Astrocyte (in vitro differentiated cells and primary cell): ENCODE measurements at regions not wholly inside any gene's neighbourhood (a gene's known extent, or its start where the extent isn't known, plus 50 kb on each side); places are given as distances from the start of the nearest gene placed in this dataset.

ENCODE experiments used
- CTCF ChIP-seq: IDR thresholded peaks from 2 replicates; pipeline ENCODE4 v1.5.1; 2011; ENCODE audit warnings: low read depth, mild to moderate bottlenecking, inconsistent platforms, low read length, moderate library complexity; ENCODE audit not compliant: insufficient read depth
- EZH2 ChIP-seq: IDR thresholded peaks from 2 replicates; pipeline ENCODE4 v1.6.1; 2012; ENCODE audit warnings: mild to moderate bottlenecking, low read length, inconsistent platforms; ENCODE audit not compliant: insufficient read depth

DNA sequence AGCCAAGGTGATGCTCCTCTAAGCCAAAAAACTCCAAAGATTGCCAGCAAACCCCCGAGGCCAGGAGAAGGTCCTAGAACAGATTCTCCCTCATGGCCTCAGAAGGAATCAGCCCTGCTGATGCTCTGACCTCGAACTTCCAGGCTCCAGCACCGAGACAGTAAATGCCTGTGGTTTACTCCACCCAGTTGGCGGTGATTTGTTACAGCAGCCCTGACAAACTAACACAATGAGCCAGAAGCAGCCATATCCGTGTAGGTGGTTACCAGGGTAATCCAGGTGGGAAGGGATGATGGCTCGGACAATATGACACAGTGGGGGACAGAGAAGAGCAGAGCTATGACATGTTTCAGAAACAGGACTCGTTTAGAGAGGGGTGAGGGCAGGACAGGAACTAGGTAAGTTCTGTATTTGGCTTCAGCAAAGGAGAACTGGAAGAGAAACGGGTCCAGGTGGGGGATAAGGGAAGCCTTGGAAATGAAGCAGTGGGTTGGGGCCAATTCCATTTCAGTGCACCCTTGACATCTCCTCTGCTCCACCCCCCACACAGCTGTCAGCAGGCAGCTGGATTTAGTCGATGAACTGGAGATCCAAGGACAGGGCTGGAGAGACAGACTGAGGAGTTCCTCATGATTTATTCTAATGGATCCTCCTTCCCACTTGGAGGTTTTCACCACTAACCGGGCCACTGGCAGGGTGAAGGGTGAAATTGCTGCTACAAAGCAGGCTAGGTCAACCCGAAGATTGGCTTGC lies 179.7 kb upstream of the SH3BP4 start:
- TF ChIP-seq EZH2 (no peak), CTCF (no peak)
